ENCODE measurements at regions not wholly inside any gene's neighbourhood (a gene's known extent, or its start where the extent isn't known, plus 50 kb on each side); places are given as distances from the start of the nearest gene placed in this dataset.

- TF ChIP-seq, protein P1, sequence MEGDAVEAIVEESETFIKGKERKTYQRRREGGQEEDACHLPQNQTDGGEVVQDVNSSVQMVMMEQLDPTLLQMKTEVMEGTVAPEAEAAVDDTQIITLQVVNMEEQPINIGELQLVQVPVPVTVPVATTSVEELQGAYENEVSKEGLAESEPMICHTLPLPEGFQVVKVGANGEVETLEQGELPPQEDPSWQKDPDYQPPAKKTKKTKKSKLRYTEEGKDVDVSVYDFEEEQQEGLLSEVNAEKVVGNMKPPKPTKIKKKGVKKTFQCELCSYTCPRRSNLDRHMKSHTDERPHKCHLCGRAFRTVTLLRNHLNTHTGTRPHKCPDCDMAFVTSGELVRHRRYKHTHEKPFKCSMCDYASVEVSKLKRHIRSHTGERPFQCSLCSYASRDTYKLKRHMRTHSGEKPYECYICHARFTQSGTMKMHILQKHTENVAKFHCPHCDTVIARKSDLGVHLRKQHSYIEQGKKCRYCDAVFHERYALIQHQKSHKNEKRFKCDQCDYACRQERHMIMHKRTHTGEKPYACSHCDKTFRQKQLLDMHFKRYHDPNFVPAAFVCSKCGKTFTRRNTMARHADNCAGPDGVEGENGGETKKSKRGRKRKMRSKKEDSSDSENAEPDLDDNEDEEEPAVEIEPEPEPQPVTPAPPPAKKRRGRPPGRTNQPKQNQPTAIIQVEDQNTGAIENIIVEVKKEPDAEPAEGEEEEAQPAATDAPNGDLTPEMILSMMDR (IDR thresholded peaks at IDR 0.05 in 2 of 3, conservative IDR thresholded peaks at IDR 0.05 in 1 of 3; ENCODE audit: control insufficient read depth in 2 of 3, extremely low read depth in 1 of 3, insufficient read depth in 1 of 3, low read depth in 3 of 3, low read length in 3 of 3) = no peak
- TF ChIP-seq EP300 (IDR thresholded peaks at IDR 0.05; ENCODE audit: borderline replicate concordance in 1 of 2, control insufficient read depth in 1 of 2, low read depth in 2 of 2, low read length in 2 of 2) = no peak
- TF ChIP-seq POLR2A (IDR thresholded peaks at IDR 0.05; ENCODE audit: low read depth, low read length) = no peak
- no peak for TF ChIP-seq TCF7 (IDR thresholded peaks at IDR 0.05; ENCODE audit: borderline replicate concordance)
- no peak for TF ChIP-seq NFYB (IDR thresholded peaks at IDR 0.05; ENCODE audit: insufficient read depth, low read depth, low read length)
- TF ChIP-seq ESRRA (IDR thresholded peaks at IDR 0.05; ENCODE audit: low read length) = no peak
- no peak for TF ChIP-seq HDAC6 (IDR thresholded peaks at IDR 0.05; ENCODE audit: unreplicated experiment)
- TF ChIP-seq FOS (IDR thresholded peaks at IDR 0.05; ENCODE audit: borderline replicate concordance, extremely low read depth, insufficient read length) = no peak
These were observed 210.2 kb downstream of the MC4R start for GRCh38 chr18:60162388-60162787.

Data from GM12878 (cell line).